Activated CD4-positive, alpha-beta memory T cell treated with anti-CD3 and anti-CD28 coated beads, Interleukin-2, amount 10 ng/mL, durations not matched to agents 7 days and 5 days (primary cell): ENCODE measurements at regions not wholly inside any gene's neighbourhood (a gene's known extent, or its start where the extent isn't known, plus 50 kb on each side); places are given as distances from the start of the nearest gene placed in this dataset.

Experiments
- CTCF ChIA-PET: fragments of 350-600 bp; sonication (Branson Sonifier 250); formaldehyde crosslinking; loops from one replicate; lab custom pipeline; 2021; ENCODE audit warnings: antibody characterized with exemption, inconsistent platforms; lab: Charles Lee
- POLR2A ChIA-PET: fragments of 350-600 bp; sonication (Branson Sonifier 250); formaldehyde crosslinking; loops from one replicate; lab custom pipeline; 2021; ENCODE audit warnings: antibody characterized with exemption; lab: Charles Lee
- DNase-seq: peaks from one replicate; pipeline ENCODE4 v3.0.0-alpha.2; 2020
- H3K27ac Mint-ChIP-seq: one replicate; pipeline ENCODE4 v1.8.0; 2021; ENCODE audit warnings: mild to moderate bottlenecking, mixed read lengths
- H3K27me3 Mint-ChIP-seq: one replicate; pipeline ENCODE4 v1.8.0; 2021; ENCODE audit warnings: mixed read lengths
- H3K36me3 Mint-ChIP-seq: one replicate; pipeline ENCODE4 v1.8.0; 2021; ENCODE audit warnings: low read depth, mixed read lengths
- H3K4me1 Mint-ChIP-seq: one replicate; pipeline ENCODE4 v1.8.0; 2021; ENCODE audit warnings: mixed read lengths
- H3K4me3 Mint-ChIP-seq: one replicate; pipeline ENCODE4 v1.8.0; 2021; ENCODE audit warnings: mild to moderate bottlenecking, mixed read lengths
- H3K9me3 Mint-ChIP-seq: one replicate; pipeline ENCODE4 v1.8.0; 2021; ENCODE audit warnings: mixed read lengths

DNA sequence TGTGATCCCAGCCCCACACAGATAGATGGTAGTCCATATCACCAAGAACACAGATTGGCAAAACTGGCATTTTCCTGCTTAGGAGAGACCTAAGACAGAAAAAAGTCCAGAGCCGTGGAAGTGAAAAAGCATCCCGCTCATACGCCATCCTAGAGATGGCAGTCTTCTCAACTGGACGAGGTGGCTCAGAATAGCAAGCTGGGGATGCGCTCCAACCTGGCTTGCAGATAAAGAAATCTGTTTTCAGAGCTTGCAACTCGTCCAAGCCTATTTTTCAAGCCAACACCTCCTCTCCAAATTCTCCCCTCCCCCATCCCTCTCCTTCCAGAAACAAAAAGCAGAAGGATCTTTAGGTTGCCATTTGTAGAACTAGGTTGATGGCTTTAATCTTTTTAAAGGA lies 74.3 kb upstream of the OTX2 start:
- no peaks in the 10 kb centered on the region for H3K4me1 Mint-ChIP-seq
- no peaks in the 10 kb centered on the region for H3K36me3 Mint-ChIP-seq
- H3K4me3 Mint-ChIP-seq = no peak overlapping the region
- H3K27me3 Mint-ChIP-seq = peaks cover 10% of the 10 kb centered on the region
- ChIA-PET CTCF (no interaction called here), POLR2A (no interaction called here)
- H3K9me3 Mint-ChIP-seq = no peaks in the 10 kb centered on the region
- no peak overlapping the region for H3K27ac Mint-ChIP-seq
- DNase-seq = no peak

DNA sequence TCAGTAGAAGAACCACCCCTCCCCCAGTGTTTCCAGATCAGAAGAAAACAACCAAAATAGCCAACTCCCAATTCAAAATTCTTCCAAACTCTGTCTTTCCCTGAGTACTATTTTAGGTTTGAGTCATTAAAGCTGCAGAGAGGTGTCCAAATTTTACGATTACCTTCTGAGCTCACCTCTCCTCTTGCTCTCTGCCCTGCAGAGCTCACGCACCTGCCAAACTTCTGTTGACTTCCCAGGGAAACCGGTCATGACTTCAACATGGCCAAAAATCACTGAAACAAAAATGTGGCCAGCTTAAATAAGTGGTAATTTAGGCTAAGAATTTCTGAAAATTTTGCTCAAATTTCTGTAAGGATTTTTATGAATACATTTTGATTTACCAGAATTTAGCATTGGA lies 70.9 kb upstream of the OTX2 start:
- CTCF ChIA-PET = interaction anchor here (0.5 kb wide), 1 partner anchor 265 kb away, joined by 3 read pairs; no protein-coding TSS in a partner anchor

DNA sequence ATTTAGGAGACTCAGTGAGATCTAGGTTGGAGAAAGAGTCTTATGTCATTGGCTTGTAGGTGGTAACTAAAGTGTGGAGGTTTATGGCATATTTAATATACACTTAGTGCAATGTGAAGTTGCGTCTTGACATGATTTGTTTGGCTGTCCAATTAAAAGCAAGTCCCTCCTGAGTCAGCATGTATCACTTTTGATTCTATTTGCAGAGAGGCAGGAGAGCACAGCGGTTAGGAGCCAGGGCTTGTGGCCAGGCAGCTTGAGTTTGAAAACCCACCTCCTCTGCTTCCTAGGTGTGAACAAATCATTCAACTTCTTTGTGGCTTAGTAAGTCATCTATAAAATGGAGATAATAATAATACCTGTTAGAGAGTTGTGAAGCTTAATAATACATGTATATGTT lies 68.5 kb upstream of the OTX2 start:
- H3K27me3 Mint-ChIP-seq = peaks cover 2% of the 10 kb centered on the region
- H3K27ac Mint-ChIP-seq = no peak overlapping the region
- no peaks in the 10 kb centered on the region for H3K4me1 Mint-ChIP-seq
- H3K36me3 Mint-ChIP-seq = no peaks in the 10 kb centered on the region
- H3K9me3 Mint-ChIP-seq = no peaks in the 10 kb centered on the region
- ChIA-PET POLR2A (no interaction called here), CTCF (no interaction called here)
- H3K4me3 Mint-ChIP-seq = no peak overlapping the region
- no peak for DNase-seq

More for the DNA sequence above, 70.9 kb upstream of the OTX2 start:
- no peak overlapping the region for H3K27ac Mint-ChIP-seq
- no peaks in the 10 kb centered on the region for H3K4me1 Mint-ChIP-seq
- no peak overlapping the region for H3K4me3 Mint-ChIP-seq
- POLR2A ChIA-PET = no interaction called here
- H3K36me3 Mint-ChIP-seq = no peaks in the 10 kb centered on the region
- H3K27me3 Mint-ChIP-seq = peaks cover 2% of the 10 kb centered on the region
- H3K9me3 Mint-ChIP-seq = no peaks in the 10 kb centered on the region
- DNase-seq = no peak

DNA sequence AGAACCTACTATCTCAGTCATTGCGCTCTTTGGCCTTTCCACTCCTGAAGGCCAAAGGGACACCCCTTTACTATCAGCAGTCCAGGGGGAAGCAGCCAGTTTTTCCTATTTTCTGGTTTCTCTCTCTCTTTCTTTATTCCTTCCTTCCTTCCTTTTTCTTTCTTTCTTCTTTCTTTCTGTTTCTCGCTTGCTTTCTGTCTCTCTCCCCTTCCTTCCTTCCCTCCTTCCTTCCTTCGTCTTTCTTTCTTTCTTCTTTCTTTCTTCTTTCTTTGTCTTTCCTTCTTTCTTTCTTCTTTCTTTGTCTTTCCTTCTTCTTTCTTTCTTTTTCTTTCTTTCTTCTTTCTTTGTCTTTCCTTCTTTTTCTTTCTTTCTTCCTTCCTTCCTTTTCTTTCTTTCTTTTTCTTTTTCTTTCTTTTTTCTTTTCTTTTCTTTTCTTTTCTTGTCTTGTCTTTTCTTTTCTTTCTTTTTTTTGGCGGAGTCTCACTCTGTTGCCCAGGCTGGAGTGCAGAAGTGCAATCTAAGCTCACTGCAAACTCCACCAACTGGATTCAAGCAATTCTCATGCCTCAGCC lies 64.9 kb upstream of the OTX2 start:
- H3K9me3 Mint-ChIP-seq = no peaks in the 10 kb centered on the region
- no peaks in the 10 kb centered on the region for H3K27me3 Mint-ChIP-seq
- POLR2A ChIA-PET = no interaction called here
- CTCF ChIA-PET = no interaction called here
- DNase-seq = no peak
- H3K4me1 Mint-ChIP-seq = no peaks in the 10 kb centered on the region
- no peak overlapping the region for H3K4me3 Mint-ChIP-seq
- H3K27ac Mint-ChIP-seq = no peak overlapping the region
- H3K36me3 Mint-ChIP-seq = no peaks in the 10 kb centered on the region

DNA sequence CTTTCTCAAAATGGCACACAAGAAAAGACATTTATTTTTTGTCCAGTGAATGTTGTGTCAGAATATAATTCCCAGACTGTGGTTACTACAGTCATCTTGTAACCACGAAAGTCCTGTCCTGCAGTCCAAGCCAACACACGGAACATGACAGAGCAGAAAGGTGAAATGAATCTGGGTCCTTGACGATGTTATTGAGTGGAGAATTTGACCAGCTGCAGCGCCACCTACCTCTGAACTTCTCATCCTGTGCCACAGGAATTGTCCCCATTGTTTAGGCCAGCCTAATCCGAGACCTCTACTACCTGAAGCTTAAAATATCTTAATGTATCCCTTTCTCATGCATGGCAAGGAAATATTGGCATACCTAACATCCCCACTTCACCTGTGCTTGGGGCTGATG lies 64.1 kb upstream of the OTX2 start:
- H3K27ac Mint-ChIP-seq = no peak overlapping the region
- H3K27me3 Mint-ChIP-seq = no peaks in the 10 kb centered on the region
- no peak for DNase-seq
- ChIA-PET POLR2A (no interaction called here), CTCF (no interaction called here)
- H3K4me3 Mint-ChIP-seq = no peak overlapping the region
- H3K9me3 Mint-ChIP-seq = no peaks in the 10 kb centered on the region
- H3K4me1 Mint-ChIP-seq = no peaks in the 10 kb centered on the region
- H3K36me3 Mint-ChIP-seq = no peaks in the 10 kb centered on the region

DNA sequence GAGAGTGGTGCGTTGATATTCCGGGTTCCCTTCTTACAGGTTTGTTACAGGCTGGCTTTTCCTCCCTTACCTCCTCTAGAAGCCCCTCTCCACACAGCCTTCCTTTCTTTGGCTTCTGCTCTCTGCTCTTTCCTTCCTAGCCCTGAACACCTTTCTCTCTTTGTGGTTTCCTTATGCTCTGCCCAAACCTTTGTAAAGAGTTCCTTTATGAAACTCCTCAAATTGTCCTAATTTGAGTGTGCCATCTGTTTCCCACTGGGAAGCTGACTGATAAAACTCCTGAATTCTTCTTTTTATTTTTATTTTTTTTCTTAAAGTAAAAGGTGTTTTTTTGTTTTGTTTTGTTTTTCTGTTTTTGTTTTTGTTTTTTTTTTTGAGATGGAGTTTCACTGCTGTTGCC lies 60.1 kb upstream of the OTX2 start:
- POLR2A ChIA-PET = no interaction called here
- H3K27ac Mint-ChIP-seq = no peak overlapping the region
- no peak overlapping the region for H3K4me3 Mint-ChIP-seq
- H3K27me3 Mint-ChIP-seq = no peaks in the 10 kb centered on the region
- CTCF ChIA-PET = no interaction called here
- no peak for DNase-seq
- H3K4me1 Mint-ChIP-seq = no peaks in the 10 kb centered on the region
- H3K36me3 Mint-ChIP-seq = no peaks in the 10 kb centered on the region
- H3K9me3 Mint-ChIP-seq = no peaks in the 10 kb centered on the region

DNA sequence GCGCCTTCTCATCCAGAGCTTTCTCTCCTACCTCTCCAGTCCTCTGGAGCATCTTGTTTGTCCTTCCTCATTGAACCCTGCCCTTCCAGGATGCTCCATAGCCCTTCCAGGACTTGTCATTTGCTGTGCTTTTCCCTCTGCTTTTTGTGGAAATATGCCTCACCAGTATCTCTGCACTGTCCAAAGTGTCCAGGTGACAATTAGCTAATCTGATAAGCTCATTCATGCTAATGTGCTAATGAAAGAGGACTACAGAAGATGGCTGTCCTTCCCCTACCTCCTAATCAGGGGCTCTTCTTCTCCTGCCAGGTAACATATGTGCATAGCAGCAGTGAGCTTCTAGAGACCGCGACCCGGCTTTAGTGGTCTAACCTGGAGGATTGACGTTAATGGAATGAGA lies 58.4 kb upstream of the OTX2 start:
- CTCF ChIA-PET = no interaction called here
- POLR2A ChIA-PET = no interaction called here
- DNase-seq = no peak
- Mint-ChIP-seq H3K36me3 (no peaks in the 10 kb centered on the region), H3K9me3 (no peaks in the 10 kb centered on the region), H3K4me3 (no peak overlapping the region), H3K4me1 (no peaks in the 10 kb centered on the region), H3K27me3 (no peaks in the 10 kb centered on the region), H3K27ac (no peak overlapping the region)

DNA sequence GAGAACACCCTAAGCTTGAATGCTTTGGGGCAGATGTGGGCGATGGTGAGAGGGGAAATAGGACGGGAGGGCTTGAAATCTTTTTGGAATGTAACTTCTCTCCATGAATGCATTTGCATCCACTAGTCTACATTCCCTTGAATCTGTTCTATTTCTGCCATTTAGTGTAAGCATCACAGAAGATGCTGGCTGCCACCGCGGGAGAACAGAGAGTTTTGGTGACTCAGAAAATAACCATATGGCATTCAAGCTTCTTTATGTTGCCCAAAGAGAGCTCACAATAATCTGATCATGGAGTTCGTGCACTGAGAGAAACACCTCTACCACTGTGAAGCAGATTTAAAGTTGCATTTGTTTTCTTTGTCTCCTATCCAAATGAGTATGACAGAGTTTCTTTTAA lies 52.6 kb upstream of the OTX2 start:
- Mint-ChIP-seq H3K27me3 (peaks cover 8% of the 10 kb centered on the region), H3K9me3 (no peaks in the 10 kb centered on the region)

DNA sequence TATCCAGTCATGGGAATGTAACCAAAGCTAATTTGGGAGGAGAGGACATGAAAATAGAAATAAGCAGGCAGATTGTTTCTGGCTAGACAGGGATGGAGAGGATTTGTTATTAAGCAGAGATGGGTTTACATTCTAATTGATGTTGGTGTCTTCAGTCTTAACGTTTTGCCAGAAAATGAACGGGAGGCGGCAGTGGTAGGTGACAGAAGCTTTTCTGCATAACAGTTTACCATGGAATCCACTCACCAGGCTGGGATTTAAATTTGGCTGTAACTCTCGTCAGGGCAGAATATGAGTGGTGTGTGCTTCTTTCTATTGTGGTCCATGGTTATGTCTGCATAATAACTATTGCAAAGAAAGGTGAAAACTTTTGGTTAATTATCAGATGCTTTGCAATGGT lies 50.2 kb upstream of the OTX2 start:
- no peaks in the 10 kb centered on the region for H3K36me3 Mint-ChIP-seq
- H3K4me3 Mint-ChIP-seq = no peak overlapping the region
- no peaks in the 10 kb centered on the region for H3K9me3 Mint-ChIP-seq
- H3K4me1 Mint-ChIP-seq = no peaks in the 10 kb centered on the region
- no peak for DNase-seq
- POLR2A ChIA-PET = no interaction called here
- H3K27ac Mint-ChIP-seq = no peak overlapping the region
- CTCF ChIA-PET = no interaction called here
- H3K27me3 Mint-ChIP-seq = peaks cover 24% of the 10 kb centered on the region

More for the DNA sequence above, 52.6 kb upstream of the OTX2 start:
- CTCF ChIA-PET = no interaction called here
- POLR2A ChIA-PET = no interaction called here
- Mint-ChIP-seq H3K4me3 (no peak overlapping the region), H3K27ac (no peak overlapping the region), H3K36me3 (no peaks in the 10 kb centered on the region), H3K4me1 (no peaks in the 10 kb centered on the region)
- DNase-seq = no peak
